IMR-90 (cell line): ENCODE measurements at regions not wholly inside any gene's neighbourhood (a gene's known extent, or its start where the extent isn't known, plus 50 kb on each side); places are given as distances from the start of the nearest gene placed in this dataset.

ENCODE experiments used
- ATAC-seq: fragments of 200-7000 bp; cut with Tn5 transposase; 2 replicates; pipeline ENCODE4 v1.9.1; 2020; ENCODE audit warnings: low read depth, mild to moderate bottlenecking, moderate library complexity
- BruUV-seq: library from RNA; stranded (reverse); fragments of 400-500 nt; replicated peaks from 2 replicates; lab custom pipeline; 2021; lab: Mats Ljungman, UMichigan
- CTCF ChIA-PET: fragments of 300-600 bp; formaldehyde crosslinking; extraction: SDS; loops from one replicate; lab custom pipeline; 2021; ENCODE audit warnings: antibody characterized with exemption; lab: Yijun Ruan, JAX
- POLR2A ChIA-PET: fragments of 300-600 bp; sonication (Branson Sonifier 250); formaldehyde crosslinking; loops from one replicate; lab custom pipeline; 2022; ENCODE audit warnings: antibody characterized with exemption; ENCODE audit not compliant: unreplicated experiment; lab: Charles Lee
- DNase-seq: peaks from one replicate; pipeline ENCODE4 v3.0.0; 2013
- H2AFZ ChIP-seq: replicated peaks from 2 replicates; pipeline ENCODE3; 2013; ENCODE audit warnings: low read length, mild to moderate bottlenecking; ENCODE audit not compliant: poor library complexity
- H2AK5ac ChIP-seq: 2 replicates; pipeline ENCODE4 v1.6.1; 2013; ENCODE audit warnings: low read depth, low read length, inconsistent platforms
- H2AK9ac ChIP-seq: replicated peaks from 2 replicates; pipeline ENCODE3; 2013; ENCODE audit warnings: mild to moderate bottlenecking, low read depth, low read length, moderate library complexity; ENCODE audit not compliant: poor library complexity
- H2BK120ac ChIP-seq: 2 replicates; pipeline ENCODE4 v1.6.1; 2013; ENCODE audit warnings: low read depth, low read length, inconsistent platforms
- H2BK15ac ChIP-seq: 3 replicates; pipeline ENCODE4 v1.6.1; 2013; ENCODE audit warnings: low read depth, low read length, inconsistent platforms
- H2BK20ac ChIP-seq: 2 replicates; pipeline ENCODE4 v1.6.1; 2013; ENCODE audit warnings: low read depth, mild to moderate bottlenecking, inconsistent platforms, low read length, moderate library complexity
- H2BK5ac ChIP-seq: 2 replicates; pipeline ENCODE4 v1.6.1; 2013; ENCODE audit warnings: mild to moderate bottlenecking, low read depth, low read length, inconsistent platforms; ENCODE audit not compliant: poor library complexity, severe bottlenecking
- H3K14ac ChIP-seq: replicated peaks from 2 replicates; pipeline ENCODE4 v1.6.1; 2013; ENCODE audit warnings: low read depth, low read length, inconsistent platforms
- H3K18ac ChIP-seq: 2 replicates; pipeline ENCODE4 v1.6.1; 2013; ENCODE audit warnings: low read depth, low read length, control low read depth
- H3K23ac ChIP-seq: 2 replicates; pipeline ENCODE4 v1.6.1; 2013; ENCODE audit warnings: low read depth, low read length, inconsistent platforms
- H3K27ac ChIP-seq: 2 replicates; pipeline ENCODE4 v1.5.1; 2013; ENCODE audit warnings: mild to moderate bottlenecking, control low read depth, low read length; ENCODE audit not compliant: insufficient read depth
- H3K27me3 ChIP-seq: 2 replicates; pipeline ENCODE4 v1.6.1; 2013; ENCODE audit warnings: low read length; ENCODE audit not compliant: control insufficient read depth, insufficient read depth
- H3K36me3 ChIP-seq: 2 replicates; pipeline ENCODE4 v1.6.1; 2013; ENCODE audit warnings: low read length, mixed read lengths; ENCODE audit not compliant: control insufficient read depth, insufficient read depth
- H3K4ac ChIP-seq: 2 replicates; pipeline ENCODE4 v1.6.1; 2013; ENCODE audit warnings: low read depth, low read length, inconsistent platforms
- H3K4me1 ChIP-seq: 2 replicates; pipeline ENCODE4 v1.6.1; 2013; ENCODE audit warnings: low read length, mixed read lengths; ENCODE audit not compliant: control insufficient read depth, insufficient read depth
- H3K4me2 ChIP-seq: 2 replicates; pipeline ENCODE4 v1.6.1; 2013; ENCODE audit warnings: low read depth, mild to moderate bottlenecking, control low read depth, low read length, moderate library complexity
- H3K4me3 ChIP-seq: 2 replicates; pipeline ENCODE4 v1.5.1; 2013; ENCODE audit warnings: low read depth, mild to moderate bottlenecking, control low read depth, low read length, moderate library complexity; ENCODE audit not compliant: insufficient read depth
- H3K56ac ChIP-seq: 2 replicates; pipeline ENCODE4 v1.6.1; 2013; ENCODE audit warnings: low read length, inconsistent platforms; ENCODE audit not compliant: insufficient read depth; ENCODE audit errors: extremely low read depth
- H3K79me1 ChIP-seq, 2 experiments: 2 replicates each; pipeline ENCODE4 v1.6.1; 2013; ENCODE audit warnings: low read length in 2 of 2, inconsistent platforms in 1 of 2, low read depth in 1 of 2
- H3K9ac ChIP-seq: 2 replicates; pipeline ENCODE4 v1.6.1; 2013; ENCODE audit warnings: low read depth, low read length, control low read depth
- H3K9me1 ChIP-seq: 2 replicates; pipeline ENCODE4 v1.6.1; 2013; ENCODE audit warnings: low read length, inconsistent platforms; ENCODE audit not compliant: insufficient read depth
- H3K9me3 ChIP-seq: 2 replicates; pipeline ENCODE4 v1.6.1; 2013; ENCODE audit warnings: low read length; ENCODE audit not compliant: control insufficient read depth, insufficient read depth
- H4K20me1 ChIP-seq: 2 replicates; pipeline ENCODE4 v1.6.1; 2013; ENCODE audit warnings: low read length, inconsistent platforms; ENCODE audit not compliant: insufficient read depth
- H4K5ac ChIP-seq: 2 replicates; pipeline ENCODE4 v1.6.1; 2013; ENCODE audit warnings: mild to moderate bottlenecking, low read depth, low read length, control low read depth
- H4K8ac ChIP-seq, 2 experiments: 2 replicates each; pipeline ENCODE4 v1.6.1; 2013; ENCODE audit warnings: low read depth in 2 of 2, low read length in 2 of 2, control low read depth in 1 of 2, inconsistent platforms in 1 of 2
- H4K91ac ChIP-seq: 2 replicates; pipeline ENCODE4 v1.6.1; 2013; ENCODE audit warnings: low read depth, low read length, inconsistent platforms; ENCODE audit not compliant: insufficient read depth
- SMC3 ChIP-seq: fragments of 150-350 bp; IDR thresholded peaks from 2 replicates; pipeline ENCODE4 v1.6.1; 2016; ENCODE audit warnings: low read depth, mild to moderate bottlenecking, antibody characterized with exemption, low read length, moderate library complexity
- dilution Hi-C: fragments of 300-500 bp; cut with HindIII; formaldehyde crosslinking; loops from one replicate; pipeline ENCODE4 v1.14.3; 2018; ENCODE audit warnings: low sequenced_read_pairs; ENCODE audit not compliant: unreplicated experiment
- in situ Hi-C: fragments of 300-500 bp; cut with MboI; formaldehyde crosslinking; loops from 3 replicates; pipeline ENCODE4 v1.14.3; 2019; ENCODE audit warnings: low sequenced_read_pairs, inconsistent platforms, mixed read lengths
- intact Hi-C: fragments of 100-400 bp; cut with micrococcal nuclease; formaldehyde crosslinking; loops from 2 replicates; pipeline ENCODE4 v1.10.0; 2022

DNA sequence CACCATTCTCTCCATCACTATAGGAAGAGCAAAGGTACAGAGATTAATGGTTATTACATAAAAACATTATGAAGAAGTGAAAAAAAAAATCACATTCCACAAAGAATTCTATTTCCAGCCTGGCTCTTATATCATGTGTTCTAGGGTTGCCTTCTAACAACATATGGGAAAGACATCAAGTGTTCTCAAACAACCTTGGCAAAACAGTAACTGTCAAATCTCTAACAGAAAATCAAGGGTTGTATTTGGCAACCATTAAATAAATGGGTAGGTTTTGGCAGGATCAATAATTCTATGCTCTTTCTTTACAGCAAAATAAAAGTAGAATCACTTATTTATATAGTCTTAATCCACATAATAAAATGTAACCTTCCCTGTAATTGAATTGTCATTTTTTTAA lies 728.9 kb downstream of the MAT2B start:
- H3K4me3 ChIP-seq: no peak overlapping the region
- no peak overlapping the region for H3K56ac ChIP-seq
- no peaks in the 10 kb centered on the region for H4K20me1 ChIP-seq
- H2AK9ac ChIP-seq: no peak overlapping the region
- CTCF ChIA-PET: interaction anchor here (1.5 kb wide), 1 partner anchor 18 kb away, joined by 3 read pairs; no protein-coding TSS in a partner anchor
- H3K36me3 ChIP-seq: no peaks in the 10 kb centered on the region
- H3K9me3 ChIP-seq: no peaks in the 10 kb centered on the region
- H4K5ac ChIP-seq: no peak overlapping the region
- DNase-seq (no peak), ATAC-seq (no peak)
- H3K79me1 ChIP-seq: no peaks in the 10 kb centered on the region
- H3K27me3 ChIP-seq: no peaks in the 10 kb centered on the region
- in situ Hi-C loops: no loop called here
- no peak overlapping the region for H3K14ac ChIP-seq
- H2BK5ac ChIP-seq: no peak overlapping the region
- H3K4ac ChIP-seq: no peak overlapping the region
- BruUV-seq: no TSS peak
- H3K9ac ChIP-seq: no peak overlapping the region
- intact Hi-C loops: no loop called here
- H2AFZ ChIP-seq: no peak overlapping the region
- no peak overlapping the region for H3K18ac ChIP-seq
- H3K4me1 ChIP-seq: peaks cover 4% of the 10 kb centered on the region; the same call in 1 of the 2 replicates
- no peak overlapping the region for H3K27ac ChIP-seq
- H2BK120ac ChIP-seq: no peak overlapping the region
- POLR2A ChIA-PET: no interaction called here
- H4K91ac ChIP-seq: no peak overlapping the region
- H3K23ac ChIP-seq: no peak overlapping the region
- H2AK5ac ChIP-seq: no peak overlapping the region
- no peak overlapping the region for H3K4me2 ChIP-seq
- H3K9me1 ChIP-seq: no peaks in the 10 kb centered on the region
- H2BK20ac ChIP-seq: no peak overlapping the region
- TF ChIP-seq SMC3: no peak
- no peak overlapping the region for H2BK15ac ChIP-seq
- no peak overlapping the region for H4K8ac ChIP-seq
- dilution Hi-C loops: no loop called here
